H7 (cell line): ENCODE measurements at regions not wholly inside any gene's neighbourhood (a gene's known extent, or its start where the extent isn't known, plus 50 kb on each side); places are given as distances from the start of the nearest gene placed in this dataset.

ENCODE experiments used
- DNase-seq: peaks from one replicate; pipeline ENCODE4 v3.0.0; 2012
- H3K27me3 ChIP-seq: 2 replicates; pipeline ENCODE4 v1.6.0; 2011; ENCODE audit warnings: mild to moderate bottlenecking, low read length; ENCODE audit not compliant: control insufficient read depth, insufficient read depth
- H3K36me3 ChIP-seq: replicated peaks from 2 replicates; pipeline ENCODE4 v1.5.1; 2011; ENCODE audit warnings: low read length; ENCODE audit not compliant: control insufficient read depth, insufficient read depth
- H3K4me3 ChIP-seq: 2 replicates; pipeline ENCODE4 v1.5.1; 2011; ENCODE audit warnings: low read depth, mild to moderate bottlenecking, control low read depth, low read length, moderate library complexity; ENCODE audit not compliant: insufficient read depth

- no peak for DNase-seq
- Histone ChIP-seq H3K36me3 (no peaks in the 10 kb centered on the region), H3K27me3 (no peaks in the 10 kb centered on the region), H3K4me3 (no peak overlapping the region)
Observed at GRCh38 chr2:221334481-221335218, 237.5 kb downstream of the EPHA4 start.

GRCh38 chr2:221335219-221335752, 236.8 kb downstream of the EPHA4 start:
- no peak for DNase-seq

GRCh38 chr2:221336967-221337366, 235.1 kb downstream of the EPHA4 start:
- Histone ChIP-seq H3K4me3 (no peak overlapping the region), H3K27me3 (no peaks in the 10 kb centered on the region), H3K36me3 (no peaks in the 10 kb centered on the region)
- no peak for DNase-seq

More at GRCh38 chr2:221335219-221335752, 236.8 kb downstream of the EPHA4 start:
- Histone ChIP-seq H3K4me3 (no peak overlapping the region), H3K36me3 (no peaks in the 10 kb centered on the region), H3K27me3 (no peaks in the 10 kb centered on the region)

- Histone ChIP-seq H3K36me3 (no peaks in the 10 kb centered on the region), H3K27me3 (no peaks in the 10 kb centered on the region), H3K4me3 (no peak overlapping the region)
- no peak for DNase-seq
Observed at GRCh38 chr2:221337957-221338685, 234.0 kb downstream of the EPHA4 start.

- DNase-seq, result no peak
- H3K27me3 ChIP-seq, result no peaks in the 10 kb centered on the region
- H3K4me3 ChIP-seq, result no peak overlapping the region
- no peaks in the 10 kb centered on the region for H3K36me3 ChIP-seq
Observed at GRCh38 chr2:221342388-221342787, 229.7 kb downstream of the EPHA4 start.

GRCh38 chr2:221343524-221343923, 228.6 kb downstream of the EPHA4 start:
- Histone ChIP-seq H3K27me3 (no peaks in the 10 kb centered on the region), H3K36me3 (no peaks in the 10 kb centered on the region), H3K4me3 (no peak overlapping the region)
- DNase-seq, result no peak

GRCh38 chr2:221345516-221345915, 226.6 kb downstream of the EPHA4 start:
- H3K36me3 ChIP-seq, result no peaks in the 10 kb centered on the region
- no peaks in the 10 kb centered on the region for H3K27me3 ChIP-seq
- no peak for DNase-seq
- no peak overlapping the region for H3K4me3 ChIP-seq

- no peaks in the 10 kb centered on the region for H3K36me3 ChIP-seq
- H3K4me3 ChIP-seq, result no peak overlapping the region
- no peaks in the 10 kb centered on the region for H3K27me3 ChIP-seq
- DNase-seq, result no peak
Observed at GRCh38 chr2:221346411-221346810, 225.7 kb downstream of the EPHA4 start.

- no peaks in the 10 kb centered on the region for H3K27me3 ChIP-seq
- DNase-seq, result no peak
- H3K36me3 ChIP-seq, result no peaks in the 10 kb centered on the region
- H3K4me3 ChIP-seq, result no peak overlapping the region
Observed at GRCh38 chr2:221347471-221347870, 224.6 kb downstream of the EPHA4 start.

GRCh38 chr2:221350616-221351015, 221.5 kb downstream of the EPHA4 start:
- no peak for DNase-seq
- Histone ChIP-seq H3K27me3 (no peaks in the 10 kb centered on the region), H3K4me3 (no peak overlapping the region), H3K36me3 (no peaks in the 10 kb centered on the region)

- Histone ChIP-seq H3K27me3 (no peaks in the 10 kb centered on the region), H3K36me3 (no peaks in the 10 kb centered on the region), H3K4me3 (no peak overlapping the region)
- no peak for DNase-seq
Observed at GRCh38 chr2:221353201-221353600, 218.9 kb downstream of the EPHA4 start.

GRCh38 chr2:221360312-221360711, 211.8 kb downstream of the EPHA4 start:
- Histone ChIP-seq H3K4me3 (no peak overlapping the region), H3K27me3 (no peaks in the 10 kb centered on the region)
- DNase-seq, result no peak

GRCh38 chr2:221360742-221361141, 211.4 kb downstream of the EPHA4 start:
- Histone ChIP-seq H3K27me3 (no peaks in the 10 kb centered on the region), H3K4me3 (no peak overlapping the region), H3K36me3 (no peaks in the 10 kb centered on the region)
- DNase-seq, result no peak

More at GRCh38 chr2:221360312-221360711, 211.8 kb downstream of the EPHA4 start:
- H3K36me3 ChIP-seq, result no peaks in the 10 kb centered on the region

GRCh38 chr2:221361633-221362032, 210.5 kb downstream of the EPHA4 start:
- no peak for DNase-seq
- Histone ChIP-seq H3K36me3 (no peaks in the 10 kb centered on the region), H3K4me3 (no peak overlapping the region), H3K27me3 (no peaks in the 10 kb centered on the region)

GRCh38 chr2:221364672-221365071, 207.4 kb downstream of the EPHA4 start:
- no peaks in the 10 kb centered on the region for H3K27me3 ChIP-seq
- no peak for DNase-seq
- H3K36me3 ChIP-seq, result no peaks in the 10 kb centered on the region
- no peak overlapping the region for H3K4me3 ChIP-seq
